RPMI8226 (cell line): ENCODE measurements at regions not wholly inside any gene's neighbourhood (a gene's known extent, or its start where the extent isn't known, plus 50 kb on each side); places are given as distances from the start of the nearest gene placed in this dataset.

Experiments
- DNase-seq: peaks from one replicate; pipeline ENCODE4 v3.0.0-alpha.2; 2015

DNA sequence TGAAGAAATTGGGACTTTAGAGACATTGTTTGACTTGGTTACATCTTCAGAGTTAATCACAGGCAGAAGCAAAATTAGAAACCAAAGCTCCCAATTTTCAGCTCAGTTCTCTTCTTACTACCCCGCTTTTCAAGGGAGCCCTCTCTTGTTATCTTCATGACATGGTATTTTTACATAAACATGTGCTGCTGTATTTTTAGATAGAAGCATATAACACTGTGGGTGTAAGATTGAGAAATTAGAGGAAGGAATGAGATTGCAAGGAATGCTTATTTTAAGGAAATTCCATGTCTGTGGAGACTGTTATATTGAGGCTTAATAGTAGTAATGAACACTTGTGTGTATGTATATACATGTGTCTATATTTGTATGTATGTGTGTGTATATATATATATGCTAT is 401.6 kb downstream of the TMEM232 start:
- no peak for DNase-seq

DNA sequence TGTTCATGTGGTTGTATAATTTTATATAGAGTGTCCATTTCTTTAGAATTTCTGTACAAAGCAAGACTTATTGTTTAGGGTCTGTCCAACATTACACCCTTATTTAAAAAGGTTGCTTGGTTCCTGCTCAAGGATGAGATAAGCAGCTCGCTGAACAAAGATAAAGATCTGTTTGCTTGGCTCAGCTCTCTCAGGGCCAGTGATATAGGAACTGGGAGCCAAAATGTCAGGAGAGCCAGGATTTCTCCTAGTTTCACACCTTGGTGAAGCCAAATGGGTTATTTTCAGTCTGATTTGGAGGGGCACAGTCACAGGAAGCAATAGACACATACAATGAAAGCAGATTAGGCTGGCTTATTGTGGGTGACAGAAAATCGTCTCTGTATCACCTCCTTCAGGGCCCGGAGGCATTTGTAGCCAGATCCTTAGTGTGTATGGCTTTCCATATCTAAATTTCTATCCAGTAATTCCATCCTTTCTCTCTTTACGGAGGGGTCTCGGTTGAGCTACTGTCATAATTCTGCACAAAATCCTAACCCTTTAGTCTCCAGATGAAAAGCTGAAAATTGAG is 396.4 kb downstream of the TMEM232 start:
- DNase-seq: no peak

DNA sequence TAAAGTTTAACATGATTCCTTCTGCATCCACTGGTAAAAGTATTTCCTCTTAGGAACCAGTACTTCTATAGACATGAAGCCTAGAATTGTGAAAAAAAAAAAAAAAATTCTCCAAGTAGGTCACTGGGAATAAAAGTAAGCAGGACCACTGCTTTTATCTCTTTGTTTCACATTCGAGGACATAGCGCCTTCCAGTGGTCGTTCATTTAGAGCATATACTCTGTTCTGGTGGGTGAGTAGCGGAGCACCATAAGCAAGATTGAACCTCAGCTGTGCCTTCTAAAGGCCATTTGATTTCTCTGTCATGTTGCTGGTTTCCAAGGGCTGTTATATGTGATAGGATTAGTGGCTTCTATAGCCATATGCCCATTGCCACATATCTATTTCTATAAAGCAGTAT is 393.1 kb downstream of the TMEM232 start:
- DNase-seq: no peak

DNA sequence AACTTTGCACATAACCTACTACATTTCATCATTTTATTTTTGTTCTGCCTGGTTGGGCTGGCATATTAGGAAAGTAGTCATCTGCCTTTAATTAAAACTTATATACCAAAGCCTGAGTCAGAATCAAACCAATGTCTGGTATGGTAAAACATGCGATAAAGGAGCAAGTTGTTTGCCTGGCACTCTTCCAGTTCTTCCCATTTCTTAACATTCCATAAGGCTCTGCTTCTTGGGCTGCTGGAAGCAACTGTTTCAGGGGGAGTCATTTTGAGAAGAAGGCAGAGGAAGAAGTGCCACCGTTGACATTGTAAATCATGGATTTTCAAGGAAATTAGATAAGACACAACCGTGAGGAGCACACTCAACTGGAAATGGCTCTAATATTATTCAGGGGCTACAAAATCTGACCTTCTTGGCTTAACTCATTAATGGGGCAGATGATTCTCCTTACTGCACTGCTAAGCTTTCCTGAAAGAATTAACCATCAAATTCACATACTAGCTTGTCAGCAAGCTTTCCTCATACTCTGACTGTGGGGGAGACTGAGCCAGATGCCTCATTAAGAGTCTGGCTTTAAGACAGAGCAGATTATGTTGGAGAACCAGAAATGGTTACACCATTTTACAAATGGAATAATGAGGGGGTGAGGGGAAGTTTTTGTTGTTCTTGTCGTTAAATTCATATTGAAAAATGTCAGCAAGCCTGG is 391.0 kb downstream of the TMEM232 start:
- no peak for DNase-seq

DNA sequence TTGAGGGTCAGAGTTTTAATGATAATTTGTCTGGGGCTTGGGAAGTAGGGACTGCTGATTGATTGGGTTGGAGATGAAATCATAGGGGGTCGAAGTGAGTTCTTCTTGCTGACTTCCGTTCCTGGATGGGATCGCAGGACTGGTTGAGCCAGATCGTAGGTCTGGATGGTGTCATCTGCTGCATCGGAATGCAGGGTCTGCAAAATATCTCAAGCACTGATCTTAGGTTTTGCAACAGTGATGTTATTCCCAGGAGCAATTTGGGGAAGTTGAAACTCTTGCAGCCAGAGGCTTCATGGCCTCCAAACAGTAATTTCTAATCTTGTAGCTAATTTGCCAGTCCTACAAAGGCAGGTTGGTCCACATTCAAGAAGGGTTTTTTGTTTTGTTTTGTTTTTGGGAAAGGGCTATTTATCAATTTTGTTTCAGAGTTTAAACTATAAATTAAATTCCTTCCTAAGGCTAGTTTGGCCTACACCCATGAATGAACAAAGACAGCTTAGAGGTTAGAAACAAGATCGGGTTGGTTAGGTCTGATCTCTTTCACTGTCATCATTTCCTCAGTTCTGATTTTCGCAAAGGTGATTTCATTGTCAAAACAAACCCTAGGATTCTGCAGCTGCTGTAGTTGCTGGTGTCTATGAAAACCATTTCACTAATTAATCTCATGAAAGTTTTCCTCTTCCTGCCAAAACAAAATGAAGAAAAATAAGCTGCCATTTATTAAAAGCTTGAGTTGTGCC is 388.0 kb downstream of the TMEM232 start:
- DNase-seq: no peak

DNA sequence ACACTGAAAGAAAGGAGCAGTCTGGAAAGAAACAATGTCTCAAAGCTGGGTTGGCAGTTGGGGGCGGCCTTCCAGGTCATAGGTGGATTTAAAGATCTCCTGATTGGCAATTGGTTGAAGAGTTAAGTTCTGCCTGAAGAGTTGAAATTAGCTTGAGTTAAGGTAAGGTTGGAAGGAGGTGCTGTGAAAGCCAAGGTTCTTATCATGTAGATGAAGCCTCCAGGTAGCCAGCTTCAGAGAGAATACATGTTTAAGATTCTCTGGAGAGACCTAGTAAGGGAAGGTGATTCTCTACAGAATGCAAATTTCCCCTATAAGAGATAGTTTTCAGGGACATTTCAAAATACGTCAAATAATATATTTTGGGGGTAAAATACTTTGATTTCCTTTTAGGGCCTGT is 387.1 kb downstream of the TMEM232 start:
- no peak for DNase-seq

GRCh38 chr5:110341836-110342235 is 384.6 kb downstream of the TMEM232 start:
- DNase-seq: no peak

DNA sequence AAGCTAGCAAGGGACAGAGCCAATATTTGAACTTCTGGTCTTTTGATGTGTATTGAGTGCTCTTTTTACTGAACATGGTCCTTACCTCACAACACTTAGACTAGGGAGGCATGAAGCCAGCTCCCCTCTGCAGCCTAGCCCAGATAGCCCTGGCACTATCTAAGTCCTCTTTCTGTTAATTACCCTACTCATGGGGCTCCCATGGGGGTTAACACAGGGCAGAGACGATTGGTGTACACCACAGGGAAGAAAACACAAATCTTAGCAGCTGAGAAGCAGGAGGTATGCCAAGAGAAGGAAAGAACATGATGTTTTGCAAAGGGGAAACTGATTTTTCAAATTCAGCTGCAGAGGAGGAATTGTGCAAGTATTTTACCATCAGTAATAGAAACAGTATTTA is 383.8 kb downstream of the TMEM232 start:
- DNase-seq: no peak

DNA sequence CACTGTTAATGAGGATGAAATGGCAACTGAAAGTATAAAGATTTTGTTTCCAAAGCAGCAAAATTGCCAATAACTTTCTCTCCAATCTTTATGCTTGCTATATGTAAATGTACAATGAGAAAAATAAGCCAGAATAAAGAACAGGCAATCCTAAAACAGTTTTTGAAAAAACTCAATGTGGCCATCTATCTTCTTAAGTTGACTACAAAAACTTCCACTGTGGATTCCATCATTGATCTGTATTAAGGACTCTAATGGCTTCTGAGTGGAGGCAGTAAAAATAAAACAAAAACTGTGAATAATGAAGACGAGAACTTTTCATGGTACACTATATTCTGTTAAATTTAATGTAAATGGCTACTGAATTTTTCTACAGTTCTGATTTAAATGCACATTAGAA is 382.9 kb downstream of the TMEM232 start:
- no peak for DNase-seq

DNA sequence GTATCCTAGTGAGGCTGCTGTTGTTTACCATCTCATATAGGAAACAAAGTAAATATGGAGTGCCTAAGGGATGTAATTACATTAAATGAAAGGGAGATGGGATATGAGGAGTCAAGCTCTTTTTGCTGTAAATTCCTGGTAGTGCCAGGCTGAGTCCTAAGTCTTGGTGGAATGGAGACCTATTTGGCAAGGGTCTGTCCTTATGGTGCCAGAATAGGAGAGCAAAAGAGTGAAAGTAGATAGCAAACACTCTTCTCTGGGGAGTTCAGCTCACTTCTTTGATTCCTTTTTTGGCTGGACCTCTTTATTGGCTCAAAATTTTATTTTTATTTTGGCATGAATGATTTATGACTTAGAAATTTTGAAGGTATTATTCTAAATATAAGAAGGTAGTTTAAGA is 380.8 kb downstream of the TMEM232 start:
- DNase-seq: no peak

DNA sequence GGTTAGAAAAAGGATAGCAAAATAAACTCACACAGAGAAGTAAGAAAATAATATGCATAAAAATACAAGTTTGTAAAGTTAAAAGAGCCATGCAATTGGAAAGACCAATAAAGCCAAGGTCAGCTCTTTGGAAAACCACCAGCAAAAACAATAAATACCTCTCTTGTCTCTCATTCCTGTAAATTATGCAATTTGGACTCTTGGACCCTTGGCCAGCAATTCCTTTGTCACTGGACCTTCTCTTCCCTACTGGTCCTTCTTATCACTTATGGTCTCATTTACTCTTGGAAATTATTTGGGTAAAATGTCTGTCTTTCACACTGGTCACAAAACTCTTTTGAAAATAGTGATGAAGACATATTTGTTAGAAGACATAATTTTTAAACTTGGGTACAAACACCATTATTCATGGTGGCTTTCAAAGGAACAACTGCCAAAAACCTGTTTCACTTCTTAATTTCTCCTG is 379.5 kb downstream of the TMEM232 start:
- no peak for DNase-seq

GRCh38 chr5:110347781-110348180 is 378.7 kb downstream of the TMEM232 start:
- DNase-seq: no peak

DNA sequence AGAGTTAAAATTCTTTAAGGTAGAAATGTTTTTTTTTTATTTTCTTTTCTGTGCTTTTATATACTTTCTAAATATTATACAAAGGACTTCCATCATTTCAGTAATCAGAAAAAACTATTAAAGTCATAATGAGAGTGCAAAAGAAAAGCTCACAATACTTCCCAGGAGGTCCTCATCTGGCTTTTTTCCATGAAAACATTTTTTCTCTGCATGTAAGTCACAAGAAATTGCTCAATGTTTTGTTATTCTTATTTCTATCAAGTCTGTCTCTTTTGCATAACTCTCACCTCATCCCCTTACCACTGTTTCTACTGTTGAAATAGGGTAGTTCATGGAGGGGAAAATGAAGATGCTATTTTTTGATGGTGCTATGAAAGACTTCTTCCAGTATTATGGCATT is 375.0 kb downstream of the TMEM232 start:
- no peak for DNase-seq

DNA sequence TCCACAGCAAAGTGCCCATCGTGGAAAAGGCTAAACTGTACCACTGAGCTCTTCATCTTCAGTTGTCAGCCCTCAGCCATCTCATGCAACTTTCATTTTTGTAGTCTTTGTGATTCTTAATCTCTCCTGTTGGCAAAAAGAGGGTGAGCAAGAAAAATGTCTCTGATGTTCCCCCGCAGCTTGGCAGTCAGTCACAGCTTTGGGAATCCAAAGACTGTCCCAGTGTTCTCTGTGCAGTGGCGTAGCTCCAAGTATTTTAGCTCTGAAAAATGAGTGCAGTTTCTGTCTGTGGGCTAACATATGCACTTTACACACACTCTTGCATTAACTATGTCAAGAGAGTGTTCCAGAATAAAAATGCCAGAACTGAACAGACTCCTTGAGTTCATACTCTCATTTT is 372.2 kb downstream of the TMEM232 start:
- no peak for DNase-seq

GRCh38 chr5:110354915-110355644 is 371.4 kb downstream of the TMEM232 start:
- no peak for DNase-seq

- DNase-seq: no peak
These were observed 369.8 kb downstream of the TMEM232 start for GRCh38 chr5:110356677-110357076.

- DNase-seq: no peak
These were observed 367.2 kb downstream of the TMEM232 start for GRCh38 chr5:110359221-110359620.

DNA sequence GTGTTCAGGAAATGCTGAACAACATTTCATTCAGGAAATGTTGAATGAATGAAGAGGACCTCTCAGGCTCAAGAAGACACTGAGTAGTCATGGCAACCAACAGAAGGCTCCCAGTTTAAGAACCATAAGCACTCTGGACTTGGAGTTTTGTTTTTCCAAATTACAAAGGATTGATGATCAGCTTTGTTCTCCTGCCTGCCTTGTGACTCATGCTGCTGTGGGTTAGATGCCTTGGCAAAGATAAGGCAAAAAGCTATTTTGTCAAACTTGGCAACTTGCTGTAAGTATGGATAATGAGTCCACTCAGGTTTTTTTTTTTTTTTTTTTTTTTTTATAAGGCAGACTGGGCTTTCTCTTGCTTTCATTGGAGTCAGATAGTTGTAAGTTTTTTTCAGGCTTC is 365.0 kb downstream of the TMEM232 start:
- no peak for DNase-seq

GRCh38 chr5:110362261-110362660 is 364.2 kb downstream of the TMEM232 start:
- DNase-seq: no peak

DNA sequence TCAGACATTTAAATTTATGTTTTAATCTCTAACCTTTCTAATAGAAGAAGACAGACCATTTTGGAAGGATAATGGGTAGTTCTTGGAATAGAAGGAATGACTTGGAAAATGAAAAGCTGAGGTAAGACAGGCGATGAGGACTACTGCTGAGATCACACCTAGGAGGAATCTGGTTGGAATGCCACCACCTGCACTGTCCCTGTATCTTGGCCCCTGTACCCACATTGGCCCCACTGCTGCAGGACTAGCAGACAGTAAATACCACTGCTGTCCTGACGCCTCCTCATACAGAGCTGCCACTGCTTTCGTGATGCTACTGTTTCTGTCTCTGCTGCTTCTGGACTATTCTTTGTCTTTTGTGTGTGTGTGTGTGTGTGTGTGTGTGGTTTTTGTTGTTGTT is 359.8 kb downstream of the TMEM232 start:
- no peak for DNase-seq
